NCI-H524 treated with DMSO at 0.1 percent for 48 hours (cell line): ENCODE measurements at regions not wholly inside any gene's neighbourhood (a gene's known extent, or its start where the extent isn't known, plus 50 kb on each side); places are given as distances from the start of the nearest gene placed in this dataset.

Experiments used
- DNase-seq: peaks from one replicate; lab custom pipeline; 2025; lab: John Stamatoyannopoulos, UW

DNA sequence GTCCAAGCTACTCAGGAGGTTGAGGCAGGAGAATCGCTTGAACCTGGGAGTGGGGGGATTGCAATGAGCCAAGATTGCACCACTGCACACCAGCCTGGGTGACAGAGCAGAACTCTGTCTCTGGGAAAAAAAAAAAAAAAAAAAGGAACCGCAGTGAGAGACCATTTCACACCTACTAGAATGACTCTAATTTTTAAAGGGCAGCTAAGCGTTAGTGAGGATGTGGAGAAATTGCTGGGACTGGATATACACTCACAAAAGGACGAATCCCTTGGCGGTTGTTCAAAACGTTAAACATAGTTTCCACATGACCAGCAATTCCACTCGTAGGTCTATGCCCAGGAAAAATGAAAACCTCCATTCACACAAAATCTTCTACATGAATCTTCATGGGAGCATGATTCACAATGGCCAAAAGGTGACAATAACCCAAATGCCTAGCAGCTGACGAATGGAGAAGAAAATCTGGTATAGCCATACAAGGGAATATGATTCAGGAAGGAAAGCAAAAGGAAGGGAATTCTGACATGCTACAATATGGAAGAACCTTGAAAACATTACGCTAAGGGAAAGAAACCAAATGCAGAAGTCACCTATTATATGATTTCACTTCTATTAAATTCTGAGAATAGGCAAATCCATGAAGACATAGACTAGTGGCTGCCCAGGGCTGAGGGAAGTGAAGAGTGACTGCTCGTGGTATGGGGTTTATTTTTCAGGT, 127.0 kb downstream of the CHSY1 start:
- no peak for DNase-seq

DNA sequence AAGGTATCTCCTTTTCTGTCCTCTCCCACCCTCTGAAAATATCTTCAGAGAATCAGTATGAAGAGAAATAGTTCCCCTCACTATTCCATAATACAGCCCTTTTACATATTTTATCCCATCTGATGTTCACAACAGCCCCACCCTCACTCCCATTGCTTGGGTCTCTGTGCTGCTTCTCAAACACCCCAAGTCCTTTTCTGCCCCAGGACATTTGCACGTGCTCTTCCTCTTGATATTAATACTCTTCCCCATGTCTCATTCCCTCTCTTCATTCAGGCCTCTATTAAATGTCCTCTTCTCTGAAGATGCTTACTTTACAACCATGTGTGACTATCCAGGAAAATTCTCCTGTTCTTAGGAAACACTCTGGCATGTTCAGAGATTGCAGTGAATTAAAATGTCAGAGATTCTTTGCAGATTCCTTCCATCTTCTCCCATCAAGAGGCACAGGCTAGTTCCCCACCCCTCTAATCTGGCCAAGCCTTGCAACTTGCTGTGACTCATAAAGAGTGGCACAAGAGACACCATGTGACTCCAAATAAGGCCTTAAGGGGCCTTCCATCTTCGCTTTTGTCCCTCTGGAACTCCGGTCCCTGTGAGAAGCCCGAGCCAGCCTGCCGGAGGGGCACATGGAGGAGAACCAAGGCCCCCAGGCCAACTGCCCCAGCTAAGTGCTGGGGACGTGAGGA, 128.5 kb downstream of the CHSY1 start:
- DNase-seq, result no peak

DNA sequence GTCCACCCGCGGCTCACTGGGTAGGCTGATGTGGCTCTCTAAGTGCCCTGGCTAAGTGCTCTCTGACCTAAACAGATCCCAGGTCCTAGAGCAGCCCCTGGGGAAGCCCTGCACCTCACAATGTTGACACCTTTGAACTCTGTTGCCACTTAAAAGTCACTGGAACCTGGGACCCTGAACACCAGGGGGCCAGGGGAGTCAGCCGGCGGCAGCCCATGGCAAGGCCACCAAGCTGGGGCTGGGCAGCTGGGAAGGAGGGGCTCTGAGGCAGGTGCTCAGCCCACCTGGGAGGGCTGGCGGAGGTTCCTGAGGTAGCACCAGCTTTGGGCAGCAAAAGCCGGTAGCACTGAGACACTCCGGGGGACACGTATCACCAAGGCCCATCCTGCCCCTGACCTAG, 129.0 kb downstream of the CHSY1 start:
- no peak for DNase-seq

DNA sequence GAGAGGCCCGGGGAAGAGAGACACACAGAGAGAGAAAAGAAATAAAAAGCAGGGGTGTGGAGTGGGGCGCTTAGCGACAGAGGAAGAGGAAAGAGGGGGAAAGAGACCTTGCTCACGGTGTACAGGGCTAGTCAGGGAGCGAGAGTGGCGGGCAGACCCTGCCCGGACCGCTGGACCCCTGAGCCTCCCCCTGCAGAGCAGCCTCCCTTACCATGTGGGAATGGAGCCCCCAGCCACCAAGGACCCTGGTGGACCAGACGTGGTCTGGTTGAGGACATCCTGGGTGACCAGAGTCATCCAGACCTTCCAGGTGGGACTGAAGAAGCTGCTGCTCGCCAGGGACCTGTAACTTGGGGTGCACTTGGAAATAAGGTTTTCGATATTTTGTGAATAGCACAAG, 129.6 kb downstream of the CHSY1 start:
- DNase-seq, result no peak

DNA sequence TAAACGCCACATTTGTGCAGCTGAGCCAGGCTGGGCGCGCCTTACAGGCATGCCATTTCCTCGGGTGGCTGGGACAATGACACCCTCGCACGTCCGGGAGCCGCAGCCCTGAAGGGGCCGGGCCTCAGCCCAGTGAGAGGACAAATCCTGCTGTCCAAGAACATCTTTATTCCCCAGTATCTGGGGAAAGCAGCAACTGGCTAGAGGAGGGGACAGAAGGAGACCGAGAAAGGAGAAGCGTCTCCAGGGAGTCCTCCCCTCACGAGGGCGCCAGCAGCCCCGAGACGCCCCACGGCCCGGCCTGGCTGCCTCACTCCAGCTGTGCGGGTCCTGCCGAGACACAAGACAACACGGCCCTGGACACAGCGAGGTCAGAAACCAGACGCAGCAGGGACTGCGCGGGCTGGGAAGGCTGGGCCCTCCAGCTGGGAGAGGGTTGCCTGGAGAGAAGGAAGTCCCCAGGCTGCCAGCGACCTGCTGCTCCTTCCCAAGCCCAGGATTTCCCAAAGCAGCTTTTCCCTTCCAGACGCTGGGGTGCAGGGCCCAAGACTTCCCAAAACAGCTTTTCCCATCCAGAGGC, 130.2 kb downstream of the CHSY1 start:
- DNase-seq, result peak; percentile 4

DNA sequence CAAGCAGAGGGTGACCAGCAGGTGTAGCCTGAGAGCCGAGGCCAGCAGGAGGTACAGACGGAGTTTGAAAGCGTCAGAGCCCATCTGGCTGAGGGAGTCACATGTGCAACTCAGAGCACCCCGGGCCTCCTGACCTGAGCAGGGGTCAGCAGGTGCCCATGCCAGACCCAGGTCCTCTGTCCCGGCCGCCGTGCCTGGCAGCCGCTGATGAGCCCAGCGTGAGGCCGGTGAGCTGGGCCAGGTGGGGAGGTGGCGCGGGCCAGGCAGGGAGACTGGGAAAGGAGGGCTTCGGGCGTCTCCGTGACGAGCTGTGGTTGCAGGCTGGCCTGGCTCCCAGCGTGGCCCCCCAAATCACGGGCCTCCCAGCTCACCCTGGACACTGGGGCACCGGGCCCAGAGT, 130.9 kb downstream of the CHSY1 start:
- DNase-seq, result no peak

DNA sequence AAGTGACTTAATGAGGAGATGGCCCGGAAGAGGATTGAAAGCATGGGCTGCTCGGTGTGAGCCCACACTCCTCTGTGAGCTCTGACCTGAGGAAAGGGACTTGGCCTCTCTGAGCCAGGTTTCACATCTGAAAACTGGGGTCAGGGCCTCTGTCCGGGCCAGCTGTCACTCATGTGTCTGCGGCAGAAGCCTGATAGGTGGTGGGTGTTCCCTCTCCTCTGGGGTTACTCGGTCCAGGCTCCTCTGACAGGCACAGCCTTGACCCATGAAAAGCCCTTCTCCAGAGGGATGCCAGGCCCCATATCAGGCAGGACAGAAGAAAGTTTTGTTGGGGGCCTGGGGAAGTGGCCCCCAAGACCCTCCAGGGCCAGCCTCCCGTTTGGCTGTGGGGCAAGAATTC, 131.4 kb downstream of the CHSY1 start:
- no peak for DNase-seq
